Ishikawa (cell line): ENCODE measurements at regions not wholly inside any gene's neighbourhood (a gene's known extent, or its start where the extent isn't known, plus 50 kb on each side); places are given as distances from the start of the nearest gene placed in this dataset.

Source experiments
- CEBPB ChIP-seq: IDR thresholded peaks from 2 replicates; pipeline ENCODE4 v1.6.1; 2012
- CREB1 ChIP-seq: IDR thresholded peaks from 2 replicates; pipeline ENCODE4 v1.6.1; 2012; ENCODE audit warnings: low read depth
- EGR1 ChIP-seq: IDR thresholded peaks from 2 replicates; pipeline ENCODE4 v1.6.1; 2012
- EP300 ChIP-seq: IDR thresholded peaks from 2 replicates; pipeline ENCODE4 v1.6.1; 2012; ENCODE audit warnings: borderline replicate concordance
- FOXM1 ChIP-seq: IDR thresholded peaks from 2 replicates; pipeline ENCODE4 v1.6.1; 2012; ENCODE audit warnings: low read depth, borderline replicate concordance
- MAX ChIP-seq: IDR thresholded peaks from 2 replicates; pipeline ENCODE4 v1.6.1; 2012
- NFIC ChIP-seq: IDR thresholded peaks from 2 replicates; pipeline ENCODE4 v1.6.1; 2012
- RAD21 ChIP-seq: IDR thresholded peaks from 2 replicates; pipeline ENCODE4 v1.6.1; 2012; ENCODE audit warnings: low read depth
- REST ChIP-seq: IDR thresholded peaks from 2 replicates; pipeline ENCODE4 v1.6.1; 2012; ENCODE audit warnings: low read depth, mild to moderate bottlenecking
- TAF1 ChIP-seq: IDR thresholded peaks from 2 replicates; pipeline ENCODE4 v1.6.1; 2012; ENCODE audit warnings: low read depth, mild to moderate bottlenecking
- TCF12 ChIP-seq: IDR thresholded peaks from 2 replicates; pipeline ENCODE4 v1.6.1; 2012; ENCODE audit warnings: low read depth
- TEAD4 ChIP-seq: IDR thresholded peaks from 2 replicates; pipeline ENCODE4 v1.6.1; 2012
- YY1 ChIP-seq: IDR thresholded peaks from 2 replicates; pipeline ENCODE4 v1.6.1; 2012; ENCODE audit warnings: low read depth
- ZBTB7A ChIP-seq: IDR thresholded peaks from 2 replicates; pipeline ENCODE4 v1.6.1; 2012; ENCODE audit warnings: low read depth
- TF ChIP-seq, protein P1 (sequence below): IDR thresholded peaks from 2 replicates; pipeline ENCODE4 v1.6.1; 2012

DNA sequence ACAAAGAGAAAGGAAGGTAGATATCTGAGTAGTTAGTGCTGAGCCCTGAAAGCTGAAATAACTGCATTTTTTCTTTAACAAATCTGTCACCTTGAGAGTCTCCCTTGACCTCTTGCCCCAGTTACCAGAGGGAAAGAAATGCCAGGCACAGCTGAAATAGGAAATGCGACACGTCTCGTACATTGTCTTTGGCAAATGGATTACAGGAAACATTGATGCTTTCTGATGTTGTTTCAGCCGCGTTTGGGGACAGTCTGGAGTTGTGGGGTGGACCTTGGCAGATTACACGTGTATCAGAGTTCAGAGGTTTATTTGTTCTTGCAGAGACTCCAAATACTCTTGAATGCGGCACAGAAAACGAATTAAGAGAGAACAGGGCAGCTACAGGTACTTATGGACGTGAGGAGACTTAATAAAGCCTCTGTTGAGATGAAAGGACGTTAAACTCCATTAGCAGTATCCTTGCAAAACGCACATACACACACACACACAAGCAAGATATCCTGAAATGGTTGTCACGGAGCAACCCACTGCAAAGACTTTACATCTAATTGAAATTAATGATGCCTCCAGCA, 272.8 kb upstream of the RORA start:
- no peak for TF ChIP-seq FOXM1
- no peak for TF ChIP-seq YY1
- TF ChIP-seq, protein P1, sequence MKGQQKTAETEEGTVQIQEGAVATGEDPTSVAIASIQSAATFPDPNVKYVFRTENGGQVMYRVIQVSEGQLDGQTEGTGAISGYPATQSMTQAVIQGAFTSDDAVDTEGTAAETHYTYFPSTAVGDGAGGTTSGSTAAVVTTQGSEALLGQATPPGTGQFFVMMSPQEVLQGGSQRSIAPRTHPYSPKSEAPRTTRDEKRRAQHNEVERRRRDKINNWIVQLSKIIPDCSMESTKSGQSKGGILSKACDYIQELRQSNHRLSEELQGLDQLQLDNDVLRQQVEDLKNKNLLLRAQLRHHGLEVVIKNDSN = no peak
- no peak for TF ChIP-seq TEAD4
- no peak for TF ChIP-seq ZBTB7A
- TF ChIP-seq NFIC = no peak
- no peak for TF ChIP-seq CREB1
- no peak for TF ChIP-seq TCF12
- no peak for TF ChIP-seq MAX
- TF ChIP-seq RAD21 = no peak
- TF ChIP-seq EGR1 = no peak
- TF ChIP-seq EP300 = no peak
- no peak for TF ChIP-seq REST
- no peak for TF ChIP-seq TAF1
- no peak for TF ChIP-seq CEBPB

DNA sequence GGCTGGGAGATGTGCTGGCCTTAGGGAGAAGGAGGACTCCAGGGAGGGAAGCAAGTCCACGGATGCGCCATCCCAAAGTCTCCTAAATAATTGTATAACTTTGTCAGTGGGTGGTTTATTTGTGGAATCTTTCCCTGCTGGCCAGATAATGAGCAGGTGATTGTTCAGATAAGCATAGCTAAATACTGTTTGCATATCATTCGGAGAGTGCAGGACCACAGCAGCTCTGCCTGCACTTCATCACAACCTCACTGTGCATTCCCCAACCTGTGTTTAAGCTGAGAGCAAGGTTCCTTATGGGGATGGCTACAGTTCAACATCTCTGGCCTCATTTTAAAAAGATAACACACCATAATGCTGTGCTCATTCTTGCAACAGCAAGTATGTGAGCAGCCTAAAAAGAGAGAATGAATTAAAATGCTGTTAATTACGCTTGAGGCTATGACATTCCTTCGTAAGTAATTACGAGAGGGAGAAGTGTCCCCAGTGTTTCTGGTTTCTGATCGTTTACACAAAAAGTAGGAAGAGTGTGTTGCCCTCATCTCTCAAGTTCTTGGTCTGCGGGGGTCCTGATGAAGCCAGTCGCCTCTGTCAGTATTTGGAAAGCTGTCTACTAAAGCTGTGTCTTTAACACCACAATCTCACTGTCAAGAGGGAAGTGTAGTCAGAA, 272.0 kb upstream of the RORA start:
- TF ChIP-seq EGR1 = no peak
- no peak for TF ChIP-seq EP300
- TF ChIP-seq YY1 = no peak
- TF ChIP-seq TAF1 = no peak
- no peak for TF ChIP-seq TCF12
- TF ChIP-seq CEBPB = no peak
- TF ChIP-seq NFIC = no peak
- no peak for TF ChIP-seq CREB1
- TF ChIP-seq, protein P1 = no peak
- TF ChIP-seq ZBTB7A = no peak
- TF ChIP-seq REST = no peak

DNA sequence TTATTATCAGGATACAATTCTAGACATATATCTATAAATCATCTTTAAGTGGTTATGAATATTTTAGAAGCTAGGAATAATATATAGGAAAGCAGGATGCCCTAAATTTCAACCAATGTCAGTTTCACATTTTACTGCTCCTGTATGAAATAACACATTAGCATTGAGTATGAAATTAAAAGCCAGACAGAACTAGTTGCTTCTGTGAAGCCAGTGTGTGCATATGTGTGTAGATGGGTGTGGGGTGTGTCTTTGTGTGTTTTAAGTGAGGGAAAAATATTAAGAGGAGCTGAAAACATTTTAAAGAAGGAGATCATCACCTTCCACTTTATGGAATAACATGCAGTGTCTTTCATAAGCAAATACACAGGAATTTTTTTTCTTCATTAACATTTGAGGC, 271.4 kb upstream of the RORA start:
- no peak for TF ChIP-seq TEAD4

DNA sequence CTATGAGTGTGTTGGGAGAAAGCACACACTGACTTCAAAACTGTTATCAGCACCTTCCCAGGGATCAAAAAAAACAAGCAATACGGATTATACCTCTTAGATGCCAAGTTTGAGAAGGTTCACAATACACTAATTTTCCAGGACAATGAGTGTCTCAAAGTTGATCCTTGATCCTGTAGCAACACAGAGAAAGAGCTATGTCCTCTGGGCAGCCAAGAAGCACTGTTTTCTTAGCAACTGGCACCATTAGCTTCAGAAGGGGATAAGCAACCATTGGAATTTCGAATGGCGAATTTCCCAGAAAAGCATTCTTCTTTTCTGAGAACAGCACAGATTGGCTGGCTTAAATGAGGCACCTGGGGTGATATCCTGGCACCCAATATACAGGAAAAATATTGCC, 270.3 kb upstream of the RORA start:
- TF ChIP-seq EP300 (no peak), REST (no peak), TCF12 (no peak), CREB1 (no peak), ZBTB7A (no peak), TEAD4 (no peak), CEBPB (no peak), TAF1 (no peak)

DNA sequence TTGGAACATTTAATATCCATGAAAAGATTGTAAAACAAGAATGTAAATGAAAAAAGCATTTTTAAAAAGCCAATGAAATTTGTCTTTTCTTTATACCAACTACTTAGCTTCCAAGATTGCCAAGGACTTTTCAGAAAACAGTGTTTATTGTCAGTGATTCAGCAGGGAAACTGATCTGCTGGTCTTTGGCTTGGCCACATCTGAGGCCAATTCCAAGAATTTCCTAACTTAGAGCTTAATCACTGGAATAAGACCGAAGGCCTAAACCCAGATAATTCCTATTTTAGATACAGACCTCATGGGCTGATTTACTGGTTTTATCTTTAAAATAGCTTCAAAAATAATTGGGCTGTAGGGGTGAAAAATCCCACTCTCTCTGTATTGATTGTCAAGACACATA, 260.5 kb upstream of the RORA start:
- TF ChIP-seq TAF1 (no peak), ZBTB7A (no peak), FOXM1 (no peak), TEAD4 (no peak), RAD21 (no peak), EP300 (no peak), YY1 (no peak), NFIC (no peak), TCF12 (no peak), REST (no peak), CEBPB (no peak), EGR1 (no peak), MAX (no peak), CREB1 (no peak)
- TF ChIP-seq, protein P1 = no peak
